T-cell (primary cell): ENCODE measurements at regions not wholly inside any gene's neighbourhood (a gene's known extent, or its start where the extent isn't known, plus 50 kb on each side); places are given as distances from the start of the nearest gene placed in this dataset.
"Not testable (repeated sequence)": the region's sequence is repeated elsewhere in the genome, so short reads cannot be mapped to it uniquely, and the experiment has no call there.

ENCODE experiments used
- ATAC-seq, 4 experiments: fragments of 200-7000 bp in 3 of 4; fragments of 150-1000 bp in 1 of 4; cut with Tn5 transposase; replicated peaks in 1 of 4; 1 replicate in 3 of 4; 2 replicates in 1 of 4; pipeline ENCODE4 v1.10.0; 2021; ENCODE audit warnings: moderate library complexity in 3 of 4, mild to moderate bottlenecking in 2 of 4, moderate number of reproducible peaks in 1 of 4
- CTCF ChIA-PET, 2 donors: fragments of 300-600 bp; sonication (Branson Sonifier 250); formaldehyde crosslinking; loops; one replicate each; lab custom pipeline; 2022; ENCODE audit warnings: antibody characterized with exemption in 2 of 2; lab: Charles Lee
- POLR2A ChIA-PET, 2 donors: fragments of 300-600 bp; sonication (Branson Sonifier 250); formaldehyde crosslinking; loops; one replicate each; lab custom pipeline; 2022; ENCODE audit warnings: antibody characterized with exemption in 2 of 2; lab: Charles Lee
- DNase-seq, 35 experiments: peaks; one replicate each; pipeline versions ENCODE4 v3.0.0 to v3.0.0-alpha.2; 2013 to 2023
- H3K27ac ChIP-seq: one replicate; pipeline ENCODE4 v1.5.1; 2013; ENCODE audit warnings: low read length
- H3K27me3 ChIP-seq, 2 experiments: replicated peaks in 1 of 2; 1 replicate in 1 of 2; 2 replicates in 1 of 2; pipeline versions ENCODE4 v1.6.1 to v1.7.0; 2013; ENCODE audit warnings: low read length in 1 of 2, mixed read lengths in 1 of 2; ENCODE audit not compliant: control insufficient read depth in 2 of 2, insufficient read depth in 2 of 2; ENCODE audit errors: extremely low read depth in 1 of 2
- H3K36me3 ChIP-seq, 2 donors: 1 replicate in 1 of 2; 2 replicates in 1 of 2; pipeline versions ENCODE4 v1.6.1 to v1.7.0; 2013; ENCODE audit warnings: low read length in 1 of 2; ENCODE audit not compliant: control insufficient read depth in 2 of 2, insufficient read depth in 1 of 2; ENCODE audit errors: extremely low read depth in 1 of 2
- H3K4me1 ChIP-seq, 2 experiments: 1 replicate in 1 of 2; 2 replicates in 1 of 2; pipeline versions ENCODE4 v1.6.1 to v1.7.0; 2013; ENCODE audit warnings: low read length in 2 of 2, mixed read lengths in 1 of 2; ENCODE audit not compliant: insufficient read depth in 2 of 2, control insufficient read depth in 1 of 2; ENCODE audit errors: extremely low read depth in 1 of 2
- H3K4me3 ChIP-seq, 2 donors: 1 replicate in 1 of 2; 2 replicates in 1 of 2; pipeline versions ENCODE4 v1.5.1 to v1.7.0; 2013; ENCODE audit warnings: mild to moderate bottlenecking in 2 of 2, low read length in 1 of 2, moderate library complexity in 1 of 2; ENCODE audit not compliant: control insufficient read depth in 1 of 2; ENCODE audit errors: extremely low read depth in 1 of 2
- H3K9me3 ChIP-seq: 2 replicates; pipeline ENCODE4 v1.7.0; 2013
- H3K27ac Mint-ChIP-seq, 2 donors: one replicate each; pipeline ENCODE4 v1.8.0; 2020 to 2021; ENCODE audit warnings: mild to moderate bottlenecking in 2 of 2, mixed read lengths in 2 of 2
- H3K27me3 Mint-ChIP-seq, 2 donors: one replicate each; pipeline ENCODE4 v1.8.0; 2021 to 2022; ENCODE audit warnings: mixed read lengths in 2 of 2
- H3K36me3 Mint-ChIP-seq: one replicate; pipeline ENCODE4 v1.8.0; 2021; ENCODE audit warnings: mixed read lengths
- H3K4me1 Mint-ChIP-seq, 3 donors: one replicate each; pipeline ENCODE4 v1.8.0; 2020 to 2022; ENCODE audit warnings: mixed read lengths in 3 of 3, mild to moderate bottlenecking in 1 of 3
- H3K4me3 Mint-ChIP-seq, 3 donors: one replicate each; pipeline ENCODE4 v1.8.0; 2020 to 2022; ENCODE audit warnings: mild to moderate bottlenecking in 3 of 3, mixed read lengths in 3 of 3, moderate library complexity in 3 of 3
- H3K9me3 Mint-ChIP-seq, 3 donors: one replicate each; pipeline ENCODE4 v1.8.0; 2020 to 2022; ENCODE audit warnings: mixed read lengths in 3 of 3
- WGBS: methylation state at CpG from one replicate; pipeline ENCODE4 v1.1.5; 2013; ENCODE audit warnings: missing lambda C conversion rate; ENCODE audit not compliant: insufficient coverage; 5-methylcytosine and 5-hydroxymethylcytosine counted together

DNA sequence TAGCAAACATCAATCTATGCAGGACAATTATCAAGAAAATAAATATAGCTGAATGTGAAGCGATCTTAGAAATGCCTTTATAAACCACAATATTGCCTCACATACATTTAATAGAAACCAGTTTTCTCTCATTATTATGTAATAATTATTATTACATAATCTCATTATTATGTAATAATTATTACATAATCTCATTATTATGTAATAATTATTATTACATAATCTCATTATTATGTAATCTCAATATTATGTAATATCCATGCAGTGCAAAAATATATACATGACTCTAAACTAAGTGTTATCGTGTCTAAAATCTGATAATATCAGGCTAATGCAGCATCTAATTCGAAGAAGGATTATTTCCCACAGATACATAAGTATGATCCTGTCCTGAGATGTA, 563.9 kb upstream of the SEMA6A start:
- no peaks in the 10 kb centered on the region for H3K9me3 ChIP-seq
- no CpG with 5 or more reads among the region's 3 CpGs for WGBS
- H3K36me3 ChIP-seq, result no peaks in the 10 kb centered on the region
- peaks cover 2 to 19% (median 7%) of the 10 kb centered on the region in 3 donors for H3K9me3 Mint-ChIP-seq
- H3K27ac Mint-ChIP-seq, result no peak overlapping the region
- H3K4me3 ChIP-seq, result no peak overlapping the region
- no peaks in the 10 kb centered on the region for H3K4me1 Mint-ChIP-seq
- DNase-seq, result no peak
- H3K36me3 Mint-ChIP-seq, result no peaks in the 10 kb centered on the region
- no peaks in the 10 kb centered on the region for H3K27me3 ChIP-seq
- no peak for ATAC-seq
- H3K27me3 Mint-ChIP-seq, result no peaks in the 10 kb centered on the region
- H3K4me1 ChIP-seq, result no peaks in the 10 kb centered on the region
- CTCF ChIA-PET, result no interaction called here
- H3K27ac ChIP-seq, result no peak overlapping the region
- no peak overlapping the region for H3K4me3 Mint-ChIP-seq
- POLR2A ChIA-PET, result no interaction called here

DNA sequence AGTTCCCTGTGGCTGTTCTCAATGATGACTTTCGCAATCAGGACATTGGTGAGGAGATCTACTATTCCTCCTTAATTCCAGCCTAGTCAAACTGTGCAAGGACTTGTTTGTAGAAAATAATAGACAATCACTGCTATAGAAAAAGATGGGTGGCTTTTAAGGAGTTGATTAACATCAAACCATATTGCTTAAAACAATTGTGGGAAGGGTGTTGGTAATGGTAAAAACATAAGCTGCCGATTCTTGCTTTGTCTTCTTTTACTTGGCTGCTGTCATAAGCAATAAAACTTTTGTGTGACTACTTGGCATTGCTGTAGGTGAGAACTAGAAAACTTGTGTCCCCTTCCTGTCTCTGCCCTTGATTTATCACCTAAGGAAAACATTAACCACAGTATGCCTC, 561.2 kb upstream of the SEMA6A start:
- Histone ChIP-seq H3K27me3 (no peaks in the 10 kb centered on the region), H3K9me3 (no peaks in the 10 kb centered on the region), H3K4me1 (no peaks in the 10 kb centered on the region), H3K4me3 (no peak overlapping the region), H3K27ac (no peak overlapping the region), H3K36me3 (no peaks in the 10 kb centered on the region)
- Mint-ChIP-seq H3K4me1 (no peaks in the 10 kb centered on the region), H3K4me3 (no peak overlapping the region), H3K27ac (no peak overlapping the region), H3K36me3 (no peaks in the 10 kb centered on the region), H3K9me3 (peaks cover 1 to 7% (median 2%) of the 10 kb centered on the region in 3 donors), H3K27me3 (no peaks in the 10 kb centered on the region)
- DNase-seq, result no peak
- POLR2A ChIA-PET, result no interaction called here
- ATAC-seq, result no peak
- CTCF ChIA-PET, result no interaction called here
- no CpG with 5 or more reads among the region's 2 CpGs for WGBS

DNA sequence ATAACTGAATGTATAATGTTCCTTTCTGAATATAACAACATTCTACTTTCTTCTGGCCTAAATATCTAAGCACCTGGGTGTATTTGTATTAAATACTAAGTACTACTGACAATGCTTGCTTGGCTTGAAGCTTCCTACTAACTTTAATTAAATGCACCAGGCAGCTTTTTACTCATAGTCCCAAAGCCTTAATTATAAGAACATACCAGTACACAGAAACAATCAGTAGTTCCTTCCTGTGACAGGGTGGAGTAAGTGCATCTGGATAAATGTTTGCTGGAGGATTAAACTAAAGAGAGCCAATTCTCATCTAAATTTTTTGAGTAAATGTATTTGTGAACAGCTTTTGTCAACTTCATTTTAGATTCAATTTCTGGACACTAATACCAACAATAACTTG, 558.6 kb upstream of the SEMA6A start:
- Mint-ChIP-seq H3K4me3 (no peak overlapping the region), H3K36me3 (no peaks in the 10 kb centered on the region), H3K27me3 (no peaks in the 10 kb centered on the region), H3K27ac (no peak overlapping the region), H3K4me1 (no peaks in the 10 kb centered on the region), H3K9me3 (peaks cover 0 to 14% (median 7%) of the 10 kb centered on the region in 3 donors)
- CTCF ChIA-PET, result no interaction called here
- no peaks in the 10 kb centered on the region for H3K9me3 ChIP-seq
- POLR2A ChIA-PET, result no interaction called here
- no peaks in the 10 kb centered on the region for H3K36me3 ChIP-seq
- H3K27ac ChIP-seq, result no peak overlapping the region
- DNase-seq, result no peak
- H3K27me3 ChIP-seq, result no peaks in the 10 kb centered on the region
- H3K4me3 ChIP-seq, result no peak overlapping the region
- ATAC-seq, result no peak
- H3K4me1 ChIP-seq, result no peaks in the 10 kb centered on the region

DNA sequence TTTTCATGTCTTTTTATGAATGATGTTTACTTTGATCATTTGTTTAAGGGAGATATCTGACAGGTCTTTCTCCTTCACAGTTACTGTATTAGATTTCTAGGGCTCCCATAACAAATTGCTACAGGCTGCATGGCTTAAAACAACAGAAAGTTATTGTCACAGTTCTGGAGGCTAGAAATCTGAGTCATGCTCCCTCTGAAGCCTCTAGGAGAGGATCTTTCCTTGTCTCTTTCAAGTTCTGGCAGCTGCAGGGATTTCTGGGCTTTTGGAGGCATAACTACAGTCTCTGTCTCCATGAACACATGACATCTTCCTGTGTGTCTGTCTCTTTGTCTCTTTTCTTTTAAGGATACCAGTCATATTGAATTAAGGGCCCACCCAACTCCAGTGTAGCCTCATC, 557.3 kb upstream of the SEMA6A start:
- CTCF ChIA-PET, result no interaction called here

GRCh38 chr5:117131048-117131679, 556.5 kb upstream of the SEMA6A start:
- ChIA-PET POLR2A (no interaction called here), CTCF (no interaction called here)
- H3K27ac ChIP-seq, result no peak overlapping the region
- H3K4me3 Mint-ChIP-seq, result no peak overlapping the region
- DNase-seq (no peak), ATAC-seq (no peak)
- no peaks in the 10 kb centered on the region for H3K4me1 ChIP-seq
- H3K4me3 ChIP-seq, result no peak overlapping the region
- H3K9me3 Mint-ChIP-seq, result peaks cover 0 to 19% (median 7%) of the 10 kb centered on the region in 3 donors
- no peaks in the 10 kb centered on the region for H3K4me1 Mint-ChIP-seq
- H3K27ac Mint-ChIP-seq, result no peak overlapping the region
- H3K36me3 Mint-ChIP-seq, result no peaks in the 10 kb centered on the region
- no peaks in the 10 kb centered on the region for H3K36me3 ChIP-seq
- H3K9me3 ChIP-seq, result no peaks in the 10 kb centered on the region
- H3K27me3 ChIP-seq, result no peaks in the 10 kb centered on the region
- WGBS, result 65% methylated on average over 2 of the region's 3 CpGs
- H3K27me3 Mint-ChIP-seq, result no peaks in the 10 kb centered on the region

More for the DNA sequence above, 557.3 kb upstream of the SEMA6A start:
- Mint-ChIP-seq H3K4me3 (no peak overlapping the region), H3K9me3 (peaks cover 0 to 19% (median 7%) of the 10 kb centered on the region in 3 donors), H3K36me3 (no peaks in the 10 kb centered on the region), H3K4me1 (no peaks in the 10 kb centered on the region), H3K27ac (no peak overlapping the region), H3K27me3 (no peaks in the 10 kb centered on the region)
- no peaks in the 10 kb centered on the region for H3K9me3 ChIP-seq
- no peaks in the 10 kb centered on the region for H3K36me3 ChIP-seq
- H3K27me3 ChIP-seq, result no peaks in the 10 kb centered on the region
- ATAC-seq, result no peak
- H3K4me3 ChIP-seq, result no peak overlapping the region
- H3K27ac ChIP-seq, result no peak overlapping the region
- DNase-seq, result no peak
- no peaks in the 10 kb centered on the region for H3K4me1 ChIP-seq
- POLR2A ChIA-PET, result no interaction called here

DNA sequence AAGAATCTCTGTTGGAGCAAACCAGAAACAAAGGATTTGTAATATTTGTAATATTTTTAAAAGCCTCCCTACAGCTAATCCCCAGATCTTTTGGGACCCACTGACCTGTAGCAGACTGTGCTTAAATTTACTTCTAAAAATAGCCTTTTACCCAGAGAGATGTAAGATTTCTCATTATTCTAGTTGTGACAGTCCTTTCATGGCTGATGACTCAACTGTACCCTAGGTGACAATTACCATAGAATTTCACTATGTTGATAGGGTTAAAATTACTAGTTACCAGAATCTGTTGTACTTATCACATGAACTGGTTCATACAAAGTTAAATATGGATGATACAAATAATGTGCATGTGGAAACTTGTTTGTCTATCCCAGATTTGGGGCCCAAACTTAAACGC, 543.9 kb upstream of the SEMA6A start:
- no peak for DNase-seq
- Mint-ChIP-seq H3K27me3 (no peaks in the 10 kb centered on the region), H3K27ac (no peak overlapping the region), H3K4me1 (no peaks in the 10 kb centered on the region), H3K36me3 (no peaks in the 10 kb centered on the region), H3K9me3 (peaks cover 5 to 9% (median 6%) of the 10 kb centered on the region in 3 donors), H3K4me3 (no peak overlapping the region)
- ChIA-PET CTCF (no interaction called here), POLR2A (no interaction called here)
- Histone ChIP-seq H3K27ac (no peak overlapping the region), H3K36me3 (no peaks in the 10 kb centered on the region), H3K4me1 (no peaks in the 10 kb centered on the region), H3K27me3 (no peaks in the 10 kb centered on the region), H3K9me3 (no peaks in the 10 kb centered on the region), H3K4me3 (no peak overlapping the region)
- no peak for ATAC-seq
- WGBS, result 80% methylated on average over 1 of the region's 1 CpG

GRCh38 chr5:117117314-117117713, 542.7 kb upstream of the SEMA6A start:
- CTCF ChIA-PET, H3K4me1 ChIP-seq, POLR2A ChIA-PET, H3K9me3 ChIP-seq, DNase-seq, ATAC-seq, H3K4me1 Mint-ChIP-seq, H3K27ac ChIP-seq, H3K27ac Mint-ChIP-seq, H3K27me3 Mint-ChIP-seq, H3K4me3 Mint-ChIP-seq, H3K27me3 ChIP-seq, H3K36me3 Mint-ChIP-seq, H3K36me3 ChIP-seq, H3K4me3 ChIP-seq: not testable (repeated sequence)
- H3K9me3 Mint-ChIP-seq, result peaks cover 5 to 10% (median 9%) of the 10 kb centered on the region in 3 donors
- WGBS, result 85% methylated on average over 2 of the region's 6 CpGs
